Adrenal gland (tissue), 5 donors: ENCODE measurements at regions not wholly inside any gene's neighbourhood (a gene's known extent, or its start where the extent isn't known, plus 50 kb on each side); places are given as distances from the start of the nearest gene placed in this dataset.

ENCODE experiments used
- CTCF ChIP-seq, 6 experiments: fragments of 450-650 bp in 4 of 6; fragments of 200-600 bp in 2 of 6; sonication (generic) in 1 of 6; IDR thresholded peaks; 1 replicate in 5 of 6; 2 replicates in 1 of 6; pipeline versions ENCODE4 v1.5.1 to v1.8.0; 2016 to 2021; ENCODE audit warnings: antibody characterized with exemption in 6 of 6, mild to moderate bottlenecking in 2 of 6, moderate library complexity in 1 of 6
- POLR2A ChIP-seq, 2 donors: fragments of 450-650 bp; IDR thresholded peaks; one replicate each; pipeline ENCODE4 v1.6.1; 2017; ENCODE audit warnings: antibody characterized with exemption in 2 of 2, mild to moderate bottlenecking in 2 of 2, moderate library complexity in 1 of 2
- donor health status: DM: no; HTN: no; CAD: no.

- TF ChIP-seq CTCF (IDR thresholded peaks at IDR 0.05) (no peak), POLR2A (IDR thresholded peaks at IDR 0.05) (no peak)
Measured at GRCh38 chr2:14304326-14304725, 328.2 kb upstream of the LRATD1 start.
